Gastrocnemius medialis (tissue), 4 donors: ENCODE measurements at regions not wholly inside any gene's neighbourhood (a gene's known extent, or its start where the extent isn't known, plus 50 kb on each side); places are given as distances from the start of the nearest gene placed in this dataset.

Source experiments
- POLR2A ChIP-seq, 2 donors: fragments of 450-650 bp; IDR thresholded peaks; one replicate each; pipeline ENCODE4 v1.6.1; 2017; ENCODE audit warnings: antibody characterized with exemption in 2 of 2, mild to moderate bottlenecking in 2 of 2, moderate library complexity in 2 of 2
- TF ChIP-seq, protein P1 (sequence below), 5 experiments: fragments of 450-650 bp in 3 of 5; fragments of 200-600 bp in 2 of 5; sonication (generic) in 2 of 5; IDR thresholded peaks in 4 of 5; conservative IDR thresholded peaks in 1 of 5; 1 replicate in 4 of 5; 2 replicates in 1 of 5; pipeline ENCODE4 v1.5.1; 2016 to 2019; ENCODE audit warnings: antibody characterized with exemption in 5 of 5, mild to moderate bottlenecking in 3 of 5, moderate library complexity in 3 of 5

DNA sequence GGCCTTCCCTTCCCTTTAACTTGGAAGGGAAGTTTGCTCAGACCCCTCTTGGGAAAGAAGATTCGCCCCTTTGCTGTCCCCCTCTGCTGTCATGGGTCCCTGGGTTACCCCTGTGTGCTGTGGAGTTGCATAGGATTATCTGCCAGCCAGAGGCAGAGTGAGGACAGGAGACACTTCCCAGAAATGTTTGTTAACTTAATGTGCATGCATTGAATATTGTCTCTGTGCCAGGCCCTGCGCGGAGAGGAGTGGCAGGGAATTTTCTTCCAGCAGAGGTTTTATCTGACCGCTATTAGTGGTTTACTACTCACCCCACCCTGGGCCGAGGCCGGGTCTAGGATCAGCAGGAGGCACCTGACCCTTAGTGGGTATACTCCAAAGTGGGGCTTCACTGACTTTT, 894.8 kb downstream of the TBC1D22A start:
- TF ChIP-seq, protein P1, sequence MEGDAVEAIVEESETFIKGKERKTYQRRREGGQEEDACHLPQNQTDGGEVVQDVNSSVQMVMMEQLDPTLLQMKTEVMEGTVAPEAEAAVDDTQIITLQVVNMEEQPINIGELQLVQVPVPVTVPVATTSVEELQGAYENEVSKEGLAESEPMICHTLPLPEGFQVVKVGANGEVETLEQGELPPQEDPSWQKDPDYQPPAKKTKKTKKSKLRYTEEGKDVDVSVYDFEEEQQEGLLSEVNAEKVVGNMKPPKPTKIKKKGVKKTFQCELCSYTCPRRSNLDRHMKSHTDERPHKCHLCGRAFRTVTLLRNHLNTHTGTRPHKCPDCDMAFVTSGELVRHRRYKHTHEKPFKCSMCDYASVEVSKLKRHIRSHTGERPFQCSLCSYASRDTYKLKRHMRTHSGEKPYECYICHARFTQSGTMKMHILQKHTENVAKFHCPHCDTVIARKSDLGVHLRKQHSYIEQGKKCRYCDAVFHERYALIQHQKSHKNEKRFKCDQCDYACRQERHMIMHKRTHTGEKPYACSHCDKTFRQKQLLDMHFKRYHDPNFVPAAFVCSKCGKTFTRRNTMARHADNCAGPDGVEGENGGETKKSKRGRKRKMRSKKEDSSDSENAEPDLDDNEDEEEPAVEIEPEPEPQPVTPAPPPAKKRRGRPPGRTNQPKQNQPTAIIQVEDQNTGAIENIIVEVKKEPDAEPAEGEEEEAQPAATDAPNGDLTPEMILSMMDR (IDR thresholded peaks at IDR 0.05 in 4 of 5, conservative IDR thresholded peaks at IDR 0.05 in 1 of 5): no peak
- no peak for TF ChIP-seq POLR2A (IDR thresholded peaks at IDR 0.05)
